Cardiac fibroblast (primary cell): ENCODE measurements at regions not wholly inside any gene's neighbourhood (a gene's known extent, or its start where the extent isn't known, plus 50 kb on each side); places are given as distances from the start of the nearest gene placed in this dataset.
A peak's percentile ranks its signal among the peaks of the same experiment; 100 is the strongest.

Source experiments
- DNase-seq, 2 donors: peaks; one replicate each; pipeline versions ENCODE4 v3.0.0 to v3.0.0-alpha.2; 2010; ENCODE audit warnings: low read depth in 2 of 2
- H3K4me3 ChIP-seq, 2 donors: replicated peaks in 1 of 2; 1 replicate in 1 of 2; 2 replicates in 1 of 2; pipeline ENCODE4 v1.5.1; 2011; ENCODE audit warnings: low read depth in 2 of 2, low read length in 2 of 2, mild to moderate bottlenecking in 2 of 2, moderate library complexity in 1 of 2
- TF ChIP-seq, protein P1 (sequence below): IDR thresholded peaks from one replicate; pipeline ENCODE4 v1.5.1; 2011; ENCODE audit warnings: low read depth, mild to moderate bottlenecking, low read length, inconsistent platforms

DNA sequence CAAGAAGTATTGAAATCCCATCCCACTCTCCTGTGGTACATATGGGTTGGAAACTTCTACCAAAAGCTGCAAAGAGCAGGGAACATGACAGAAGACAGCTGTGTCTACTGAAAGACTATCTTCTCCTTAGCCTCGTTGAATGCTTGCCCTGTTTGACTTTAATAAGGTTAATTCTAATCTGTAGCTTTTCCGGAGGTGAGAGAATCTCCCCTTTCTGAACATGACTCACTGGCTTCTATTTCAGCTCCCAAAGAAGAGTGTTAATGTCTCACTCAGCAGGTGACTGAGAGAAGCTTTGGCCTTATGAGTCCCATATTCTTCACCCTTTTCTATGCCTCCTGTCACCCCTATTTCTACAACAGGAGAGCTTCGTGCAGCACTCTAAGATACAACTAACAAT lies 88.3 kb downstream of the HHIPL2 start:
- no peak for DNase-seq
- no peak overlapping the region for H3K4me3 ChIP-seq
- TF ChIP-seq, protein P1, sequence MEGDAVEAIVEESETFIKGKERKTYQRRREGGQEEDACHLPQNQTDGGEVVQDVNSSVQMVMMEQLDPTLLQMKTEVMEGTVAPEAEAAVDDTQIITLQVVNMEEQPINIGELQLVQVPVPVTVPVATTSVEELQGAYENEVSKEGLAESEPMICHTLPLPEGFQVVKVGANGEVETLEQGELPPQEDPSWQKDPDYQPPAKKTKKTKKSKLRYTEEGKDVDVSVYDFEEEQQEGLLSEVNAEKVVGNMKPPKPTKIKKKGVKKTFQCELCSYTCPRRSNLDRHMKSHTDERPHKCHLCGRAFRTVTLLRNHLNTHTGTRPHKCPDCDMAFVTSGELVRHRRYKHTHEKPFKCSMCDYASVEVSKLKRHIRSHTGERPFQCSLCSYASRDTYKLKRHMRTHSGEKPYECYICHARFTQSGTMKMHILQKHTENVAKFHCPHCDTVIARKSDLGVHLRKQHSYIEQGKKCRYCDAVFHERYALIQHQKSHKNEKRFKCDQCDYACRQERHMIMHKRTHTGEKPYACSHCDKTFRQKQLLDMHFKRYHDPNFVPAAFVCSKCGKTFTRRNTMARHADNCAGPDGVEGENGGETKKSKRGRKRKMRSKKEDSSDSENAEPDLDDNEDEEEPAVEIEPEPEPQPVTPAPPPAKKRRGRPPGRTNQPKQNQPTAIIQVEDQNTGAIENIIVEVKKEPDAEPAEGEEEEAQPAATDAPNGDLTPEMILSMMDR = no peak

DNA sequence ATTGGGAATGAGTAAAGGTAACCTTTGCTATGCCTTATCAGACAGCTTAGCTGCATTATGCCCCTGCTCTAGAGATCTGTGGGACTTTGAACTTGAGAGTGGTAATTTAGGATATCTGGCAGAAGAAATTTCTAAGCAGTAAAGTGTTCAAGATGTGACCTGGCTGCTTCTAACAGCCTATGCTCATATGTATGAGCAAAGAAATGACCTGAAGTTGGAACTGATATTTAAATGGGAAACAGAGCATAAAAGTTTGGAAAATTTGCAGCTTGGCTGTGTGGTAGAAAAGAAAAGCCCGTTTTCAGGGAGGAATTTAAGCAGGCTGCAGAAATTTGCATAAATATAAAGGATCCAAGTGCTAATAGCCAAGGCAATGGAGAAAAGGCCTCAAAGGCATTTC lies 90.4 kb downstream of the HHIPL2 start:
- TF ChIP-seq, protein P1 = no peak
- H3K4me3 ChIP-seq = no peak overlapping the region
- no peak for DNase-seq

DNA sequence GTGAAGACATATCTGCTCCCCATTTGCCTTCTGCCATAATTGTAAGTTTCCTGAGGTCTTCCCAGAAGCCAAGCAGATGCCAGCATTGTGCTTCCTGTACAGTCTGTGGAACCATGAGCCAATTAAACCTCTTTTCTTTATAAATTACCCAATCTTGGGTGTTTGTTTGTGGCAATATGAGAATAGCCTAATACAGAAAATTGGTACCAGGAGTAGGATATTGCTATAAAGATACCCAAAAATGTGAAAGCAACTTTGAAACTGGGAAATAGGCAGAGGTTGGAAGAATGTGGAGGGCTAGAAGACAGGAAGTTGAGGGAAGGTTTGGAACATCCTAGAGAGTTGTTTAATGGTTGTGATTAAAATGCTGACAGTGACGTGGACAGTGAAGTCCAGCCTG lies 90.8 kb downstream of the HHIPL2 start:
- no peak overlapping the region for H3K4me3 ChIP-seq
- TF ChIP-seq, protein P1 = no peak
- no peak for DNase-seq

DNA sequence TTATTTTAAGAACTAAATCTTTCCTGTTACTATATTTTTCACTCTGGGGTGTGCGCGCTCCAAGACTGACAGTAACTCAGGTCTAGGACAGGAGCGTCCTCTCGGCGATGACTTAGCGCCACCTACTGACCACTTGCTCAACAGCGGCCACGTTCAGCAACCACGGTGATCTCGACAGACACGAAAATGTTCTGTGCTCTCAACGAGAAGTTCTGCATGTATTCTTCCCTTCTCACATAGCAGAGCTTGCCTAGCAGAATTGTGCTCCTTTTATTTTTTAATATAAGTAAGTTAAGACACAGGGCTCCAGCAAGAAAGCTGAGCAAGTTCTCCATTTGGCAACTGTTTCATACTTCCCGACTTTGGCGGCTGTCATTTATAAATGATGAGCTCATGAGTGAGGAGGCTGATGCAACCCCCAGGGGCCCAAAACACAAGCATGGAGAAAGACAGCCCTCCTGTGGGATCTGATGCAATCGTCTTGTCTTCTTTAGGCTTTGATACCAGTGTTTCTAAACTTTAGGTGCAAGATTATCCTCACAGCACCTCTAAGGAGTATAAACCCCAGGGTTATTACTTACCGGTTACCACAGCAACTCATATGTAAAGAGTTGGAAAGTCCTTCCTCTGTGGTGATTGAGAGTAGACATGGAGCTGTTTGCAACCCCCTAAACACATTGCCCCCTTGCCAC lies 92.6 kb downstream of the HHIPL2 start:
- peak overlapping the region in 1 of 2 donors; percentile 4 for H3K4me3 ChIP-seq
- TF ChIP-seq, protein P1 = peak; percentile 95
- peak; percentile 88 to 92 for DNase-seq

DNA sequence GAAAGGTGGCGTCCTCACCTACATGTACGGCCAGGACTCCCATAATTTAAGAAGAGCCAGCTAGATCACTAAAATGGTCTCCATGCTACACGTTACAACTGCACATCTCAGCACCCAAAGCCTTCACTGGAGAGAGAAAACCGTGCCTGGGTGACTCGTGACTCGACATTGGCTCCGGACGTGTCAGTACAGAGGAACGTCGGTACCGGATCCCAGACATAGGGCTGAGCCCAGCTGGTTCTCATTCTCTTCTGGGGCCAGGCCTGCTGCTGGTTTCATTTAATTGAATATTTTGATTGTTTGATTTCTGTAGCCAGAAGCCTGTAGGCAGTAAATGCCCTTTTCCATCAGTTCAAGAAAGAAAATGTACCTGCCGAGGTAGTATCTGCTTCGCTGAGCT lies 93.1 kb downstream of the HHIPL2 start:
- DNase-seq = no peak
- TF ChIP-seq, protein P1 = no peak
- H3K4me3 ChIP-seq = no peak overlapping the region

DNA sequence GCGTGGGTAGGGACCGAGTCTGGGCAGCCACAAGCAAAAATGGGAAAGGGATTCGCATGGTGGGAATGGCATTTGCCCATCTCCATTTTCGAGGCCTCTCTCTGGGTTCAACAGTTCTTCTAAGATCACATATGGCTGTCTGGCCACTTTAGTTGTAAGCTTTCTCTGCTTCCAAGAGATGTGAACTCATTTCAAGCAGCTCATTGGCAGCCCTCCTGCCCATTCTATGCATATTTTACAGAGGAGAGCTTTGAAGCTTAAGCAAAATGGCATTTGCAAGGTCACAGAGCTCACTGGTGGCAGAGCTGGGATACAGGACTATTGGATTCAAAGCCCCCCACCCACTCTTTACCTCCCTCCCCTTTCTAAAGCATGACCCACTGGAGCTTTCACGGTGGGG lies 93.7 kb downstream of the HHIPL2 start:
- TF ChIP-seq, protein P1 = no peak
- no peak for DNase-seq
- H3K4me3 ChIP-seq = no peak overlapping the region

DNA sequence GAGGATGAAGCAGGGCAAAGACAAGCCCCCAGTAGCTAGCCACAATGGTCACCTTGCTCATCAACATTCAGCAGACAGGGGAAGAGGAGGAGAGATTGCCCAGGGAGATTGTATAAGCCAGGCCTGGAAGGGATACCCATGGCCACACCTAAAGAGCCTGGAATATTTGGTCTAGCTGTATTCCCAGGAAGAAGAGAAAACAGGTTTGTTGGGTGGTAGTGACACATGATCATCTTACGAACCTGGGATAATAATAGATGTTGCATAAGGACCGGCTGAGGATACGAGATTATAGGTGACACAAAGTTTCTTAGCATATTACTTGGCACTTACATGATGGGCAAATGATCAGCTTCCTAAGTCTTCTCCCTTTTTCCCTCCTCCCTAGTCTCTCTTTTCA lies 95.9 kb downstream of the HHIPL2 start:
- TF ChIP-seq, protein P1 = no peak
- DNase-seq = no peak
- H3K4me3 ChIP-seq = no peak overlapping the region
